Mucosa of descending colon (tissue), 3 donors: ENCODE measurements at regions not wholly inside any gene's neighbourhood (a gene's known extent, or its start where the extent isn't known, plus 50 kb on each side); places are given as distances from the start of the nearest gene placed in this dataset.

ENCODE experiments used
- ATAC-seq: fragments of 200-7000 bp; cut with Tn5 transposase; one replicate; pipeline ENCODE4 v1.9.1; 2020; ENCODE audit warnings: mild to moderate bottlenecking, moderate library complexity
- DNase-seq, 3 donors: peaks; one replicate each; pipeline ENCODE4 v3.0.0-alpha.2; 2020
- H3K36me3 ChIP-seq: fragments of 200-600 bp; one replicate; pipeline ENCODE4 v1.8.0; 2021; ENCODE audit warnings: low read depth, mild to moderate bottlenecking
- H3K4me1 ChIP-seq: fragments of 200-600 bp; one replicate; pipeline ENCODE4 v1.8.0; 2021; ENCODE audit warnings: low read depth, mild to moderate bottlenecking
- H3K4me3 ChIP-seq: fragments of 200-600 bp; one replicate; pipeline ENCODE4 v1.8.0; 2021; ENCODE audit warnings: mild to moderate bottlenecking
- H3K9me3 ChIP-seq: fragments of 200-600 bp; one replicate; pipeline ENCODE4 v1.8.0; 2021; ENCODE audit warnings: mild to moderate bottlenecking
- CTCF ChIP-seq: fragments of 200-600 bp; IDR thresholded peaks from one replicate; pipeline ENCODE4 v1.8.0; 2022; ENCODE audit warnings: antibody characterized with exemption, mild to moderate bottlenecking
- intact Hi-C, 2 donors: fragments of 100-400 bp; cut with DNase I in 1 of 2; cut with micrococcal nuclease in 1 of 2; formaldehyde crosslinking; loops; one replicate each; pipeline versions ENCODE4 v1.11.0 to v1.11.1; 2022; cut with DNase I, micrococcal nuclease
- donor health status: DM: no; HTN: no; CAD: no; lungs with moderate emphysema.
- donor health status: DM: no; HTN: no; CAD: no.
- donor health status: DM: no; HTN: yes; CAD: no.

GRCh38 chr7:135800560-135800959 is 51.9 kb upstream of the FAM180A start:
- Histone ChIP-seq H3K4me3 (no peak overlapping the region), H3K4me1 (no peaks in the 10 kb centered on the region), H3K9me3 (no peaks in the 10 kb centered on the region), H3K36me3 (no peaks in the 10 kb centered on the region)
- ATAC-seq (no peak), DNase-seq (no peak)
- no peak for TF ChIP-seq CTCF
- intact Hi-C loops, result loop anchor here in 1 of 2 donors (5.0 kb wide), 1 partner anchor 207 kb away; no protein-coding TSS in a partner anchor

DNA sequence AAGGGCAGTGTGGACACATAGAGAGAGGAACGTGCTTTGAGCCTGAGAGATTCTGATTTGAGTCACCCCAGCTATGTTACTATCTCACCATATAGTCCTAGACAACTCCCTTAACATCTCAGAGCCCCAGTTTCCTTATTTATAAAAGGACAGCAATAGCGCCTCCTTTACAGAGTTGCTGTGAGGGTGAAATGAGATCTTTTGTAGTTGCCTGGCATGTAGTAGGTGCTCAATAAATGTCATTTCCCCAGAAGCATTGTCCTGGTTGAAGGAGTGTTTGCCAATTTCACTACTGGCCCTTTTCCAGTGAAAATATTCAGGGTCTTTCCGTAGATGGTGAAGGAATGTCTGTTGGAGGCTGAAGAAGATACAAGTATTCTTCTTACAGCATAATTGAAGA is 51.3 kb upstream of the FAM180A start:
- no peaks in the 10 kb centered on the region for H3K36me3 ChIP-seq
- ATAC-seq, result no peak
- no peaks in the 10 kb centered on the region for H3K9me3 ChIP-seq
- no peaks in the 10 kb centered on the region for H3K4me1 ChIP-seq
- intact Hi-C loops, result loop anchor here in 1 of 2 donors (5.0 kb wide), 1 partner anchor 207 kb away; no protein-coding TSS in a partner anchor
- no peak for DNase-seq
- no peak overlapping the region for H3K4me3 ChIP-seq
- no peak for TF ChIP-seq CTCF
